SK-N-SH (cell line): ENCODE measurements at regions not wholly inside any gene's neighbourhood (a gene's known extent, or its start where the extent isn't known, plus 50 kb on each side); places are given as distances from the start of the nearest gene placed in this dataset.
"Not testable (repeated sequence)": the region's sequence is repeated elsewhere in the genome, so short reads cannot be mapped to it uniquely, and the experiment has no call there.

Experiments used
- CTCF ChIA-PET: fragments of 300-600, 350-600 bp; formaldehyde crosslinking; extraction: SDS; loops from one replicate; lab custom pipeline; 2021; lab: Yijun Ruan, JAX
- POLR2A ChIA-PET: fragments of 350-600 bp; sonication (Branson Sonifier 250); formaldehyde crosslinking; extraction: SDS; loops from one replicate; lab custom pipeline; 2020; ENCODE audit warnings: antibody characterized with exemption, inconsistent platforms; lab: Yijun Ruan, JAX
- DNase-seq: peaks from one replicate; pipeline ENCODE4 v3.0.0; 2012
- H2AFZ ChIP-seq: fragments of 200-600 bp; sonication (generic); 2 replicates; pipeline ENCODE4 v1.8.1; 2016; ENCODE audit warnings: antibody characterized with exemption, mild to moderate bottlenecking, low read depth
- H3F3A ChIP-seq: fragments of 200-600 bp; sonication (generic); replicated peaks from 2 replicates; pipeline ENCODE3; 2016; ENCODE audit warnings: antibody characterized with exemption, mild to moderate bottlenecking; ENCODE audit not compliant: insufficient read depth
- H3K27ac ChIP-seq, 2 experiments: fragments of 200-500 bp in 1 of 2; fragments of 200-600 bp in 1 of 2; sonication (Bioruptor generic) in 1 of 2; sonication (generic), shearing (Covaris generic) in 1 of 2; 2 replicates each; pipeline versions ENCODE4 v1.5.1 to v1.6.1; 2014 to 2016; ENCODE audit warnings: low read depth in 2 of 2, inconsistent platforms in 1 of 2, low read length in 1 of 2, mild to moderate bottlenecking in 1 of 2, mixed read lengths in 1 of 2
- H3K27me3 ChIP-seq: fragments of 200-600 bp; sonication (generic), shearing (Covaris generic); 2 replicates; pipeline ENCODE4 v1.6.1; 2016; ENCODE audit warnings: mixed run types; ENCODE audit not compliant: insufficient read depth
- H3K36me3 ChIP-seq, 2 experiments: fragments of 200-500 bp in 1 of 2; fragments of 200-600 bp in 1 of 2; sonication (Bioruptor generic) in 1 of 2; sonication (generic) in 1 of 2; replicated peaks in 1 of 2; 2 replicates each; pipeline versions ENCODE3 to v1.5.1; 2014 to 2016; ENCODE audit warnings: low read length in 1 of 2, mild to moderate bottlenecking in 1 of 2; ENCODE audit not compliant: insufficient read depth in 2 of 2, control insufficient read depth in 1 of 2
- H3K4me1 ChIP-seq, 2 experiments: fragments of 200-500 bp in 1 of 2; fragments of 200-600 bp in 1 of 2; sonication (Bioruptor generic) in 1 of 2; sonication (generic), shearing (Covaris generic) in 1 of 2; 2 replicates each; pipeline versions ENCODE4 v1.5.1 to v1.6.1; 2014 to 2016; ENCODE audit warnings: low read depth in 1 of 2, low read length in 1 of 2, mixed run types in 1 of 2; ENCODE audit not compliant: insufficient read depth in 2 of 2, control insufficient read depth in 1 of 2
- H3K4me2 ChIP-seq: fragments of 200-600 bp; sonication (generic), shearing (Covaris generic); 2 replicates; pipeline ENCODE4 v1.6.1; 2017; ENCODE audit warnings: mixed run types
- H3K4me3 ChIP-seq, 2 experiments: fragments of 200-500 bp in 1 of 2; fragments of 200-600 bp in 1 of 2; sonication (Bioruptor generic) in 1 of 2; sonication (generic), shearing (Covaris generic) in 1 of 2; 2 replicates each; pipeline versions ENCODE4 v1.5.1 to v1.8.1; 2014 to 2016; ENCODE audit warnings: low read depth in 2 of 2, inconsistent platforms in 1 of 2, low read length in 1 of 2, mild to moderate bottlenecking in 1 of 2, mixed read lengths in 1 of 2, moderate library complexity in 1 of 2
- H3K79me2 ChIP-seq: fragments of 200-600 bp; sonication (generic); 2 replicates; pipeline ENCODE4 v1.8.1; 2017; ENCODE audit warnings: mild to moderate bottlenecking; ENCODE audit not compliant: insufficient read depth
- H3K9ac ChIP-seq: fragments of 200-600 bp; sonication (generic); 2 replicates; pipeline ENCODE4 v1.6.1; 2017; ENCODE audit warnings: mixed run types
- H3K9me2 ChIP-seq: fragments of 200-600 bp; sonication (generic); 2 replicates; pipeline ENCODE4 v1.6.1; 2017; ENCODE audit warnings: mixed run types
- H3K9me3 ChIP-seq: fragments of 200-600 bp; sonication (generic); 2 replicates; pipeline ENCODE4 v1.6.1; 2017; ENCODE audit warnings: mixed run types, mild to moderate bottlenecking, moderate library complexity
- H4K20me1 ChIP-seq: fragments of 200-600 bp; sonication (generic); 2 replicates; pipeline ENCODE4 v1.6.1; 2017; ENCODE audit warnings: mild to moderate bottlenecking, mixed run types; ENCODE audit not compliant: insufficient read depth
- CHD2 ChIP-seq: fragments of 150-350 bp; IDR thresholded peaks from 2 replicates; pipeline ENCODE4 v1.6.1; 2018; ENCODE audit warnings: low read length; ENCODE audit not compliant: partially characterized antibody
- ELF1 ChIP-seq: IDR thresholded peaks from 2 replicates; pipeline ENCODE4 v1.4.0; 2012
- GABPA ChIP-seq: IDR thresholded peaks from 2 replicates; pipeline ENCODE4 v1.4.0; 2012; ENCODE audit warnings: low read depth, mild to moderate bottlenecking
- JUND ChIP-seq: IDR thresholded peaks from 2 replicates; pipeline ENCODE4 v1.4.0; 2012
- NFIC ChIP-seq: IDR thresholded peaks from 2 replicates; pipeline ENCODE4 v1.4.0; 2012; ENCODE audit warnings: borderline replicate concordance
- NRF1 ChIP-seq: IDR thresholded peaks from 2 replicates; pipeline ENCODE4 v1.6.1; 2012; ENCODE audit warnings: low read depth, mild to moderate bottlenecking, low read length
- POLR2AphosphoS5 ChIP-seq: IDR thresholded peaks from 2 replicates; pipeline ENCODE4 v1.6.1; 2012; ENCODE audit warnings: low read depth, low read length
- RFX5 ChIP-seq: IDR thresholded peaks from 2 replicates; pipeline ENCODE4 v1.6.1; 2012; ENCODE audit warnings: mild to moderate bottlenecking, improper control_type of control experiment, low read length
- SIN3A ChIP-seq: IDR thresholded peaks from 2 replicates; pipeline ENCODE4 v1.6.1; 2012; ENCODE audit warnings: low read depth, mild to moderate bottlenecking, low read length, moderate library complexity, borderline replicate concordance
- WGBS: methylation state at CpG from one replicate; pipeline ENCODE4 v1.1.6; 2017; ENCODE audit warnings: low lambda C conversion rate; 5-methylcytosine and 5-hydroxymethylcytosine counted together
- TF ChIP-seq, protein P1 (sequence below): IDR thresholded peaks from 2 replicates; pipeline ENCODE4 v1.4.0; 2012; ENCODE audit warnings: low read depth, borderline replicate concordance
- TF ChIP-seq, protein P2 (sequence below): fragments of 200-600 bp; sonication (generic); IDR thresholded peaks from 2 replicates; pipeline ENCODE4 v1.6.1; 2017; ENCODE audit warnings: antibody characterized with exemption, mild to moderate bottlenecking, moderate library complexity

DNA sequence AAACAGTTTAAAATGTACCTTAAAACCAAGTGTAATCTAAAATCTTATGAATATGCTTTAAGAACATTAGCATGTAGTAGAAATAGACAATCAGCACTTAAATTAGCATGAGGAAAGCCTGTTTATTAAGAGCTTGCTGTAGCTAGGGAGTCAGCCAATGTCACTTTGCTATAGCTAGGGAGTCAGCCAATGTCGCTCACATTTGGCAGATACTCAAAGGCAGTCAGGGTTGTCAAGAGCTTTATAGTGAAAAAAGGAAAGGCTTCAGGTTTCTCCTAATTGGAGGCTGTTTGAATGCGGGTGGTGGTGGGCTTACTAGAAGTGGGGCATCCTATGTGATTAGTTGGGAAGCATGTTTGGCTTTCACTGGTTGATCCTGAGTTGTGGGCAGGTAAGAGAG lies 226.2 kb upstream of the DGKB start:
- H2AFZ ChIP-seq: no peak overlapping the region
- H3K36me3 ChIP-seq: no peaks in the 10 kb centered on the region
- peaks cover 27% of the 10 kb centered on the region for H3F3A ChIP-seq
- peaks cover 3 to 11% of the 10 kb centered on the region in 2 experiments for H3K4me1 ChIP-seq
- ChIA-PET POLR2A (no interaction called here), CTCF (interaction anchor here (1.3 to 1.4 kb wide), 2 partner anchors 10 to 15 kb away, joined by 3 to 4 read pairs; no protein-coding TSS in a partner anchor)
- H3K9me3 ChIP-seq: no peaks in the 10 kb centered on the region
- no peak overlapping the region for H3K27ac ChIP-seq
- no peaks in the 10 kb centered on the region for H3K27me3 ChIP-seq
- H3K4me3 ChIP-seq: no peak overlapping the region
- no peak for DNase-seq
- TF ChIP-seq RFX5 (no peak), JUND (no peak), SIN3A (no peak), GABPA (no peak), NFIC (no peak), ELF1 (no peak), POLR2AphosphoS5 (no peak), CHD2 (no peak), NRF1 (no peak)
- TF ChIP-seq, protein P1, sequence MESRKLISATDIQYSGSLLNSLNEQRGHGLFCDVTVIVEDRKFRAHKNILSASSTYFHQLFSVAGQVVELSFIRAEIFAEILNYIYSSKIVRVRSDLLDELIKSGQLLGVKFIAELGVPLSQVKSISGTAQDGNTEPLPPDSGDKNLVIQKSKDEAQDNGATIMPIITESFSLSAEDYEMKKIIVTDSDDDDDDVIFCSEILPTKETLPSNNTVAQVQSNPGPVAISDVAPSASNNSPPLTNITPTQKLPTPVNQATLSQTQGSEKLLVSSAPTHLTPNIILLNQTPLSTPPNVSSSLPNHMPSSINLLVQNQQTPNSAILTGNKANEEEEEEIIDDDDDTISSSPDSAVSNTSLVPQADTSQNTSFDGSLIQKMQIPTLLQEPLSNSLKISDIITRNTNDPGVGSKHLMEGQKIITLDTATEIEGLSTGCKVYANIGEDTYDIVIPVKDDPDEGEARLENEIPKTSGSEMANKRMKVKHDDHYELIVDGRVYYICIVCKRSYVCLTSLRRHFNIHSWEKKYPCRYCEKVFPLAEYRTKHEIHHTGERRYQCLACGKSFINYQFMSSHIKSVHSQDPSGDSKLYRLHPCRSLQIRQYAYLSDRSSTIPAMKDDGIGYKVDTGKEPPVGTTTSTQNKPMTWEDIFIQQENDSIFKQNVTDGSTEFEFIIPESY: no peak
- TF ChIP-seq, protein P2, sequence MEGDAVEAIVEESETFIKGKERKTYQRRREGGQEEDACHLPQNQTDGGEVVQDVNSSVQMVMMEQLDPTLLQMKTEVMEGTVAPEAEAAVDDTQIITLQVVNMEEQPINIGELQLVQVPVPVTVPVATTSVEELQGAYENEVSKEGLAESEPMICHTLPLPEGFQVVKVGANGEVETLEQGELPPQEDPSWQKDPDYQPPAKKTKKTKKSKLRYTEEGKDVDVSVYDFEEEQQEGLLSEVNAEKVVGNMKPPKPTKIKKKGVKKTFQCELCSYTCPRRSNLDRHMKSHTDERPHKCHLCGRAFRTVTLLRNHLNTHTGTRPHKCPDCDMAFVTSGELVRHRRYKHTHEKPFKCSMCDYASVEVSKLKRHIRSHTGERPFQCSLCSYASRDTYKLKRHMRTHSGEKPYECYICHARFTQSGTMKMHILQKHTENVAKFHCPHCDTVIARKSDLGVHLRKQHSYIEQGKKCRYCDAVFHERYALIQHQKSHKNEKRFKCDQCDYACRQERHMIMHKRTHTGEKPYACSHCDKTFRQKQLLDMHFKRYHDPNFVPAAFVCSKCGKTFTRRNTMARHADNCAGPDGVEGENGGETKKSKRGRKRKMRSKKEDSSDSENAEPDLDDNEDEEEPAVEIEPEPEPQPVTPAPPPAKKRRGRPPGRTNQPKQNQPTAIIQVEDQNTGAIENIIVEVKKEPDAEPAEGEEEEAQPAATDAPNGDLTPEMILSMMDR: no peak
- no peaks in the 10 kb centered on the region for H3K79me2 ChIP-seq
- 92% methylated on average over 2 of the region's 2 CpGs for WGBS
- H3K9ac ChIP-seq: no peak overlapping the region
- no peak overlapping the region for H3K4me2 ChIP-seq
- no peaks in the 10 kb centered on the region for H3K9me2 ChIP-seq
- H4K20me1 ChIP-seq: no peaks in the 10 kb centered on the region

- H4K20me1 ChIP-seq, H3K9ac ChIP-seq, H3K9me3 ChIP-seq, H3K36me3 ChIP-seq, DNase-seq, H2AFZ ChIP-seq, H3K27ac ChIP-seq, POLR2A ChIA-PET, H3K4me3 ChIP-seq, H3K27me3 ChIP-seq, H3K79me2 ChIP-seq, H3K4me2 ChIP-seq, H3K9me2 ChIP-seq: not testable (repeated sequence)
- CTCF ChIA-PET: interaction anchor here (0.6 to 2.1 kb wide), 5 partner anchors 27 to 409 kb away, joined by 3 to 5 read pairs (median 3); no protein-coding TSS in a partner anchor
- peaks cover under 1 to 11% of the 10 kb centered on the region in 2 experiments for H3K4me1 ChIP-seq
- WGBS: 79% methylated on average over 1 of the region's 1 CpG
- H3F3A ChIP-seq: peaks cover 35% of the 10 kb centered on the region
Measured at GRCh38 chr7:15126653-15127052, 224.1 kb upstream of the DGKB start.
